GM12874 (cell line): ENCODE measurements at regions not wholly inside any gene's neighbourhood (a gene's known extent, or its start where the extent isn't known, plus 50 kb on each side); places are given as distances from the start of the nearest gene placed in this dataset.

Experiments
- TF ChIP-seq, protein P1 (sequence below): IDR thresholded peaks from 2 replicates; pipeline ENCODE4 v1.5.1; 2011; ENCODE audit warnings: low read depth, mild to moderate bottlenecking, control low read depth, low read length, moderate library complexity; ENCODE audit not compliant: insufficient read depth

DNA sequence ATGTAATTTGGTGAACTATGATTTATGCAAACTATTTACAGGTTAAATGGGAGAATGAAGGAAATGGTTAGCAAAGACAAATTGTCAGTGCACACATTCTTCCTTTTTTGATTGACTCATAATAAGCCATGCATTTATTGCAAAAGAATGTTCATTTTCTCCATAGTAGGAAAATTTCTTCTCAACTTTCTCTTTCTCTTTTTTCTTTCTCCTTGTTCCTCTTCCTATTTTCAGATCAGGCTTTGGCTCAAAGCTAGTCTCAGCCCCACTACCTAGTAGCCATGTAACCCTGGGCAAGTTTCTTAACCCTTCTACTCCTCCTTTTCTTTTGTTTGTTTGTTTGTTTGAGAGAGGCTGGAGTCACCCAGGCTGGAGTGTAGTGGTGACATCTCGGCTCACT, 156.6 kb downstream of the PIK3R1 start:
- TF ChIP-seq, protein P1, sequence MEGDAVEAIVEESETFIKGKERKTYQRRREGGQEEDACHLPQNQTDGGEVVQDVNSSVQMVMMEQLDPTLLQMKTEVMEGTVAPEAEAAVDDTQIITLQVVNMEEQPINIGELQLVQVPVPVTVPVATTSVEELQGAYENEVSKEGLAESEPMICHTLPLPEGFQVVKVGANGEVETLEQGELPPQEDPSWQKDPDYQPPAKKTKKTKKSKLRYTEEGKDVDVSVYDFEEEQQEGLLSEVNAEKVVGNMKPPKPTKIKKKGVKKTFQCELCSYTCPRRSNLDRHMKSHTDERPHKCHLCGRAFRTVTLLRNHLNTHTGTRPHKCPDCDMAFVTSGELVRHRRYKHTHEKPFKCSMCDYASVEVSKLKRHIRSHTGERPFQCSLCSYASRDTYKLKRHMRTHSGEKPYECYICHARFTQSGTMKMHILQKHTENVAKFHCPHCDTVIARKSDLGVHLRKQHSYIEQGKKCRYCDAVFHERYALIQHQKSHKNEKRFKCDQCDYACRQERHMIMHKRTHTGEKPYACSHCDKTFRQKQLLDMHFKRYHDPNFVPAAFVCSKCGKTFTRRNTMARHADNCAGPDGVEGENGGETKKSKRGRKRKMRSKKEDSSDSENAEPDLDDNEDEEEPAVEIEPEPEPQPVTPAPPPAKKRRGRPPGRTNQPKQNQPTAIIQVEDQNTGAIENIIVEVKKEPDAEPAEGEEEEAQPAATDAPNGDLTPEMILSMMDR = no peak

DNA sequence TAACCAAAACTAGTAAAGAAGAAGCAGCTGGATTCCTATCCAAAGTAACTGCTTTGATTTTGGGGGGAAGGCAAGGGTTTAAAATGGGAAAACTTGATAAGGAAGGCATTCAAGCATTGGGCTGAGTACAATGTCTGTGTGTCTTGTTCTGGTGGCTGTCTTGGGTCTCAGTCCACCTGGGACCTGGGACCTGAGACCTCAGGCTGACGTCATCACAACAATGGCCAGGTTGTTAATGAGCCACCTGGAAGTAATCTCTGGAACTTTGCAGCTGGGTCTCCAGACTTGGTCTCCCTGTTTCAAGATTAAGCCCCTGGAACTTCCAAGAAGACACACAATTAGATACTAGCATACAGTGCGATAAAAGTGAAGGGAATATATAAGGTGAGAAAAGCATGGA, 157.5 kb downstream of the PIK3R1 start:
- TF ChIP-seq, protein P1 = no peak

DNA sequence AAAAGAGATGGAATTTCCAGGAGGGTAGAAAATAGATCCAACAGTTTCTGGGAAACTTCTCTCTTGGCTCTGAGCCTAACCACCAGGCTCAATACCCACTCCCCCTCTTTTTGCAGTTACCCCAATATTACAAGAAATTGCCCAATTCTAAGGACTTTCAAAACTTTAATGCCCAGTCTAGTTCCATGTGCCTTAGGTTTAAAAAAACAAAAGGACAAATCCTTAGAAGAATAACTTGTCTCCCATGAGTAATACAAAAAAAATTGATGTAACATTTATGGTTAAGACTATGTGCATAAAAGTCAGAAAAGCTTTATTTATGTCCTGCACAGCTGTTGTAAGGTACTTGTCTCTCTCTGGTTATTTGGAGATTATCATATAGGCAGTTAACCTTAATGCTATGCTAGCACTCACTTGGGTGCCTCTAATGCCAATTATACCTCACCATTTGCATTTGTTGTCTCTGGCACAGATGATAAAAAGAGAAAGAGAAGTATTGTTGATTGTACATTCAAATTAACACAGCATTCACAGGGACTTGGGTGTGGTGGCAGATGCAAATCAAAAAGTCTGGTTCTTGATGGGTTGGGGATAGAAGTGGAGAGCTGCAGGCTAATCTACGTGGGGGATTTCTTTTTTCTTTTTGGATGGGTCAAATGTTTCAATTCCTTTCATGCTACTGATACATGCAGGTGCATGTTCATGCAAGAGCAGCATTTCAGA, 159.4 kb downstream of the PIK3R1 start:
- TF ChIP-seq, protein P1 = no peak

DNA sequence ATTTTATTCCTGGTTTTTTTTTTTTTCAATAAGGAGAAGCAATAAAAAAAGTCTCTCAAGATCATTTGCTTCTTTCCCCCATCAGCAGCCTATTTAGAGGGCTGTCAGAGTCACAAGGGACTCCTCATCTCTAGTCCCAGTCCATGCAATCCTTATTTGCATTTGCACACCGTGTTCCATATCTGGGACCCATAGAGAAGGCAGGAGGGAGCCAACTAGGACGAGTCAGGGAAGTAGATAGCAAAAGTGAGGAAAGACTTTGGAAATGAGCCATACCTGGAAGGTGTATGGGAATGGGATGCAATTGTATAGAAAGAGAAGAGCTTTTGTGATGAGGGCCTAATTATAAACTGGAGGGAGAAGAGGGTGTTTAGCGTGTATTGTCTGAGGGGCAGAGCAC, 160.0 kb downstream of the PIK3R1 start:
- TF ChIP-seq, protein P1 = no peak

DNA sequence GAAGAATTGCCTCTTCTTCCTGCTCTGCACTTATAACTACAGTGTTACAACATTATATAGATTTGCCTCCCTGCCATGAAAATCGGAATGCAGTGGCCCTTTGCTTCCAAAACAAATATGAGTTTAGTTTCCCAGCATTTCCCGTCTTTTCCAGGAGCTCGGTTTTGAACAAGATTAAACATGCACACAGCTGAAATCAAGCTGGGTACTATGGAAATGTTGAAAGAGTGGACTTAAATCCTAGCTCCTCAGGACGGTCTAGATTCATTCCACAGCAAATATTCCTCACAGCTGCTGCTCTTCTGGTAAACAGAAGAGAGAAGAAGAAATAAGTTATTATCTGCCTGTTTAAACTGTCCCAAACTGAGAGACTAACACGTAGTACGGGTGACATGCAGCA, 161.4 kb downstream of the PIK3R1 start:
- TF ChIP-seq, protein P1 = no peak

DNA sequence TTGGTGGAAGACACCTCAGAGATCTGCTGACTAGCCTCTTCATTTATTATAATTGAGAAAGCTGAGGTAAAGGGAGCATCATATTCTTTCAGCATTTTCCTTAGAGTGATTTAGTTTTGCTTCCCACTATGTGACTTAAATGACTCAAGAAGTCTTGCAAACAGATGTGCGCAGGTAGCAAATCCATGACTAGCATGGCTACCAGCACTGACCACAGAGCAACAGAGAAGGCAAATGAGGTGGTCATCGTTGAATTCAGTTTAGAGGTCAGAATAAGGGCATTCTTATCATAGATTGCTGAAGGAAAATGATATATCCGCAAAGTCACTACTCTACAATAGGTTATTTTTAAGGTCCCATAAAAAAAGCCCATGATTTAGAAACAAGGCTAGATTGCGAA, 162.2 kb downstream of the PIK3R1 start:
- TF ChIP-seq, protein P1 = no peak

DNA sequence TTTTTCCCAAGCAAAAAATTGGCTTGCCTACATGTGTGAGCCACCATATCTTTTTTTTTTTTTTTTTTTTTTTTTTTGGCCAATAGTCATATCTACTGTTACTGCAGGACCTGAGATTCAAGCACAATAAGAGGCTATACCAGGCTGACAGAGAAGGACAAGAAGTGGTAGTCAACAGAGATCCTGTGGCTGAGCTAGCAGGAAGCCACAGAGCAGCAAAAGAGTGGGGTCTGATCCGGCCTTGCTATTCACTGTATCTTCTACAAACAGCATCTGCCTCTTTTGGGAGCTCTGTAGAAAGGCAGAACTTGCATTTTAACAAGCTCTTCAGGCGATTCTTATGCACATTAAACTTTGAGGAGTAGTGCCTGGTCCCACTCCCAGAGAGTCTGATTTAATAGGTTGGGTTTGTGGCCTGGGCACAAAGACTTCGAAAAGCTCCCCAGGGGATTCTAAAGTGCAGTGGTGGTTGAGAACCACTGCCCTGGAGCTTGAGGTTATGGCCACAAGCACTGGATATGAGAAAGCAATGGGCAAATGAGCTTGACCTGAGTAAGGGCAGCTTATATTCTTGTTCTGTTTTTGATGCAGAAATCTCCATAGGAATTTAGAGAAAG, 162.8 kb downstream of the PIK3R1 start:
- TF ChIP-seq, protein P1 = no peak
